Left lobe of liver (tissue), 2 donors: ENCODE measurements at regions not wholly inside any gene's neighbourhood (a gene's known extent, or its start where the extent isn't known, plus 50 kb on each side); places are given as distances from the start of the nearest gene placed in this dataset.

Source experiments
- ATAC-seq: fragments of 200-7000 bp; cut with Tn5 transposase; one replicate; pipeline ENCODE4 v1.9.1; 2020; ENCODE audit warnings: mild to moderate bottlenecking, moderate library complexity
- DNase-seq: peaks from one replicate; pipeline ENCODE4 v3.0.0-alpha.2; 2020; ENCODE audit warnings: low spot score
- donor health status: DM: no; HTN: no; CAD: no; lungs with moderate emphysema.
- donor health status: DM: no; HTN: yes; CAD: no.

DNA sequence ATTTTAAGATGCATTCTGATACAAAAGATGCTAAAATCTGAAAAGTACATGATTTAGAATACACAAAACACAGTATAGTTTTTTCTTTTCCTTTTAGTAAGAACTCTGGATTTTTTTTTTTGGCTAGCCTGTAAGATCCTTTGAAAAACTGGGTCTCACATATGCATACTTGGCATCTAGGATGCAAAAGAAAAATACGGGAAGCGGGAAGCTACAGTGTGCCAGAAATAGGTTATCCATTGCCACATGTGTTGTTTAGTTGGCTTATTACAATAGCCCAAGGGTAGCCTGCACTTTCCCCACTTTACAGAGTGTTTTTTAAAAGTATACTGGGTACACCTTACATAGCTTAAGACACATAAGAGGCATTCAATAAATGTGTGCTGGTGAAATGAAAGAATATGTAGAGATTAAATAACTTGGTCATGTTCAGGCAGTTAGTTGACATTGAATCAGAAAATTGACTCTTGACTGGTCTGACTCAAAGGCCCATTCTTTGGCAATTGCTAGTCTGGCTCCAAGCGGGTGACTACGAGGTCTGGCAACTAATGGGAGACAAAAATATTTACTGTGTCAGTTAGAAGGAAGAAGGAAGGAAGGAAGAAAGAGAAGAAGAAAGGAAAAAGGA is 286.8 kb upstream of the TRIB2 start:
- ATAC-seq (no peak), DNase-seq (no peak)

GRCh38 chr2:12430407-12431133 is 286.2 kb upstream of the TRIB2 start:
- DNase-seq (no peak), ATAC-seq (peak; percentile 31)

- no peak for DNase-seq
- no peak for ATAC-seq
Measured at GRCh38 chr2:12432985-12433625, 283.6 kb upstream of the TRIB2 start.

DNA sequence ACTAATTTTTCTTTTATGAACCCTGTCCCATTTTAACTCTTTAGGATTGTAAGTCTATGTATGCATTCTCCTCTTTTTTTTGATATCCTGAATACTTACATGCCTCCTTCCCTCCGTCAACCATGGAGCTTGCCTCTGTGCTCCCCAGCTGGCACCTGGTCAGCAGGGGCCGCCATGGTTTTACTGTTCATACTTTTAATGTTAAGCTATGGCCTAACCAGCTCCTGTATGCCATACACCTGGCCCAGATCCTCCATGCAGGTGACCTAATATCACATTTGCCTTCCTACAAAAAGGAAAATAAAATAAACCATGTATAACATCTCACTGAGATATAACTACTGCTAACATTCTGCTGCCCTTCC is 283.1 kb upstream of the TRIB2 start:
- no peak for DNase-seq

GRCh38 chr2:12434630-12435098 is 282.1 kb upstream of the TRIB2 start:
- DNase-seq: no peak
- no peak for ATAC-seq

More for the DNA sequence above, 283.1 kb upstream of the TRIB2 start:
- ATAC-seq: peak; percentile 36

GRCh38 chr2:12435430-12436222 is 281.1 kb upstream of the TRIB2 start:
- no peak for DNase-seq
- ATAC-seq: no peak

GRCh38 chr2:12436483-12436882 is 280.3 kb upstream of the TRIB2 start:
- DNase-seq: no peak
- no peak for ATAC-seq

DNA sequence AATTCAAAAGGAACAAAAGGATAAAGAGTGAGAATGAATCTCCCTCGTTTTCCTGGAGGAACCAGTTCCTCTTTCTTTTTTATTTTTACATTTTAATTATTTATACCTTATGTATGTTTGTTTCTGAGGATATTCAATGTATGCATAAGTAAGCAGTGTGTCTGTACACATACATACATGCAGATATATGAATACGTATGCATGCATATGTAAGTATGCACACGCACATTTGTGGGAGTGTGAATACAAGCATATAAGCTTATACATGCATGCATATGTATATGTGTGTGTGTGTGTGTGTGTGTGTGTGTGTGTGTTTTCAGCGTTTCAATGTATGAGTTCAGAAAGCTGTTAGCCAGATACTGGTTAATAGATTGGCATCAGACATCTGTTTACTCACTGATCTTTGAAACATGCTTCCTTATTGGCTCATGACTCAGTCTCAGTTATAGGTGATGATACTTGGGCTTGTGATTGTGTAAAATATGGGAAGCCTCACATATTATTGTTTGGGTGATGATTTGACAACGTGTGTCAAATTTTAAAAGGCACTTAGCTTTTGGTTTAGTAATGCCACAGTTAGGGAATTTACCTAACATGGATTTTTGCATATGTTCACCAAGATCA is 279.7 kb upstream of the TRIB2 start:
- no peak for DNase-seq
- no peak for ATAC-seq

DNA sequence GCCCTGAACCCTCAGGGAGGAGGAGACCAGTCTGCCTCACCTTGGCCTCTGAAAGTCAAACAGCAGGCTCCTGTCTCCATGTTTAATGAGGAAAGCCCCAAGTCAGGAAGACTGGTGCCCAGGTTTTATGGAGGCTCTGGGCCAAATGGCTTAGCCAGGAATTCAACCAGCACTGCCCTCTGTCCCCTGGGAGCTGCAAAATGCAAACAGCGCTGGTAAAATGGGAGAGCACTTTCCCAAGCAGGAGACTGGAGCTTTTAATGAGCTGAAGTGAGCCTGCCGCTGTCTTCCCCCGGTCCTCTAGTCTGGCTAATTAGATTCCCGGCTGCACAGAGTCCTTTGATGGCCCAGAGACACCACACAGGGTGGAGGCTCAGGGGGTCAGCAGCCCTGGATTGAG is 276.0 kb upstream of the TRIB2 start:
- DNase-seq: no peak
- ATAC-seq: peak; percentile 92

GRCh38 chr2:12441750-12442475 is 274.8 kb upstream of the TRIB2 start:
- ATAC-seq (no peak), DNase-seq (no peak)

DNA sequence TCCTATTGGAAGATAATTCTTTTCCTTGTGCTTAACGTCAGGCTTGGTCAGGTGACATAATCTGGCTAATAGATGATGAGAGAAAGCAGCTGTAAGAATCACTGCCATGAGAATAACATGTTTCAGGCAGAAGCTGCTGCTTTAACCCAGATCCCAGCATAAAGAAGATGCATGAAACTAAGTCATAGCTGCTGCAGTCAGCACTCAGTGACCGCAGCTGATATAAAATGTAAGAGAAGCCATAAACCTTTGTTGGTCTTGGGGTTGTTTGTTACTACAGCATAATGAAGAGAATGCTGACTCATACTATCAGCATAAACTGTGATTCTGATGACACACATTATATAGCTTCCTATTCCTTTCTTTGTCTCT is 274.3 kb upstream of the TRIB2 start:
- ATAC-seq (no peak), DNase-seq (no peak)

GRCh38 chr2:12448846-12449505 is 267.8 kb upstream of the TRIB2 start:
- DNase-seq (no peak), ATAC-seq (no peak)

- DNase-seq: no peak
- ATAC-seq: no peak
Measured at GRCh38 chr2:12451726-12452125, 265.0 kb upstream of the TRIB2 start.

- no peak for ATAC-seq
- DNase-seq: no peak
Measured at GRCh38 chr2:12452185-12452584, 264.6 kb upstream of the TRIB2 start.

- DNase-seq: no peak
- ATAC-seq: no peak
Measured at GRCh38 chr2:12453731-12454130, 263.0 kb upstream of the TRIB2 start.

GRCh38 chr2:12455661-12456060 is 261.1 kb upstream of the TRIB2 start:
- DNase-seq (no peak), ATAC-seq (no peak)

- DNase-seq (peak; percentile 86), ATAC-seq (peak; percentile 84)
Measured at GRCh38 chr2:12456293-12457106, 260.2 kb upstream of the TRIB2 start.

DNA sequence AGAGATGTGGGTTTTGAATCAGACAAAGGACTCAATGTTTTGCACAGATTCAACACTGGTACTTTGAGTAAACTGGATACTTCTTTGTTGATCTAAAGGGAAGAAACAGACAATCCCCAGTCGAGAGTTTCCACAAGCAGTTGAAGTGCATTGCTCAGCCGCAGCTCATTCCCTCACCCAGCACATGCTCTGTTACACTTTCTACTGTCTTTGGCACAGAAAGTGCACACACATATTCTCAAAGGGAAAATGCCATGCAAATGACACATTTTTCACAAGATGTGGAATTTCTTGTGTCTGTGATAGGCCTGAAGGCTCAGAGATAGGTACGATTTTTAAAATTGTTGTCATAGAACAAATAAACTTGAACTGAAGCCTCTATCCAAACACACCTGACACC is 258.9 kb upstream of the TRIB2 start:
- ATAC-seq (no peak), DNase-seq (no peak)

GRCh38 chr2:12463189-12463588 is 253.5 kb upstream of the TRIB2 start:
- ATAC-seq (no peak), DNase-seq (no peak)
